22Rv1 (cell line): ENCODE measurements at regions not wholly inside any gene's neighbourhood (a gene's known extent, or its start where the extent isn't known, plus 50 kb on each side); places are given as distances from the start of the nearest gene placed in this dataset.
"Not testable (repeated sequence)": the region's sequence is repeated elsewhere in the genome, so short reads cannot be mapped to it uniquely, and the experiment has no call there.

Experiments used
- H3K27ac ChIP-seq: fragments of 450-650 bp; 2 replicates; pipeline ENCODE4 v1.5.1; 2017
- ZFX ChIP-seq: fragments of 450-650 bp; IDR thresholded peaks from 2 replicates; pipeline ENCODE4 v1.6.1; 2017; ENCODE audit warnings: antibody characterized with exemption, borderline replicate concordance
- TF ChIP-seq, protein P1 (sequence below): fragments of 450-650 bp; IDR thresholded peaks from 2 replicates; pipeline ENCODE4 v1.5.1; 2017; ENCODE audit warnings: mild to moderate bottlenecking

DNA sequence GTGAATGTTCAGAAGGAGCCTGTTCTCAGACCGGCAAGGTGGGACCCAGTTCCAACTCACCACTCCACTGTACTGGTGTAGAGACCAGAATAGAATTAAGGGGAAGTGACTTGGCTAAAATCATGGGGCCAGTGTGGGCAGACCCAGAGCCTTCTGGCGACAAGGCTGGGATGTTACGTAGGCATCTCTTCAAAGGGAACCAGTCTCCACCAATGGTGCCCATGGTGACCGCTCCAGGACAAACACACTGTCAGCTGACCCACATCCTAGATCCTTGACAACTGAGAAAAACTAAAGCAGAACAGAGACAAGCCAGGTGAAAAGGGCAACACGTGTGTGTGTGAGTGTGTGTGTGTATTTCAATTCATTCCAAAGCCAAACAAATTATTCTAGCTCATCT is 321.7 kb upstream of the FRG2C start:
- no peak overlapping the region for H3K27ac ChIP-seq
- TF ChIP-seq, protein P1, sequence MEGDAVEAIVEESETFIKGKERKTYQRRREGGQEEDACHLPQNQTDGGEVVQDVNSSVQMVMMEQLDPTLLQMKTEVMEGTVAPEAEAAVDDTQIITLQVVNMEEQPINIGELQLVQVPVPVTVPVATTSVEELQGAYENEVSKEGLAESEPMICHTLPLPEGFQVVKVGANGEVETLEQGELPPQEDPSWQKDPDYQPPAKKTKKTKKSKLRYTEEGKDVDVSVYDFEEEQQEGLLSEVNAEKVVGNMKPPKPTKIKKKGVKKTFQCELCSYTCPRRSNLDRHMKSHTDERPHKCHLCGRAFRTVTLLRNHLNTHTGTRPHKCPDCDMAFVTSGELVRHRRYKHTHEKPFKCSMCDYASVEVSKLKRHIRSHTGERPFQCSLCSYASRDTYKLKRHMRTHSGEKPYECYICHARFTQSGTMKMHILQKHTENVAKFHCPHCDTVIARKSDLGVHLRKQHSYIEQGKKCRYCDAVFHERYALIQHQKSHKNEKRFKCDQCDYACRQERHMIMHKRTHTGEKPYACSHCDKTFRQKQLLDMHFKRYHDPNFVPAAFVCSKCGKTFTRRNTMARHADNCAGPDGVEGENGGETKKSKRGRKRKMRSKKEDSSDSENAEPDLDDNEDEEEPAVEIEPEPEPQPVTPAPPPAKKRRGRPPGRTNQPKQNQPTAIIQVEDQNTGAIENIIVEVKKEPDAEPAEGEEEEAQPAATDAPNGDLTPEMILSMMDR: no peak

GRCh38 chr3:75350536-75350935 is 313.6 kb upstream of the FRG2C start:
- H3K27ac ChIP-seq: not testable (repeated sequence)

DNA sequence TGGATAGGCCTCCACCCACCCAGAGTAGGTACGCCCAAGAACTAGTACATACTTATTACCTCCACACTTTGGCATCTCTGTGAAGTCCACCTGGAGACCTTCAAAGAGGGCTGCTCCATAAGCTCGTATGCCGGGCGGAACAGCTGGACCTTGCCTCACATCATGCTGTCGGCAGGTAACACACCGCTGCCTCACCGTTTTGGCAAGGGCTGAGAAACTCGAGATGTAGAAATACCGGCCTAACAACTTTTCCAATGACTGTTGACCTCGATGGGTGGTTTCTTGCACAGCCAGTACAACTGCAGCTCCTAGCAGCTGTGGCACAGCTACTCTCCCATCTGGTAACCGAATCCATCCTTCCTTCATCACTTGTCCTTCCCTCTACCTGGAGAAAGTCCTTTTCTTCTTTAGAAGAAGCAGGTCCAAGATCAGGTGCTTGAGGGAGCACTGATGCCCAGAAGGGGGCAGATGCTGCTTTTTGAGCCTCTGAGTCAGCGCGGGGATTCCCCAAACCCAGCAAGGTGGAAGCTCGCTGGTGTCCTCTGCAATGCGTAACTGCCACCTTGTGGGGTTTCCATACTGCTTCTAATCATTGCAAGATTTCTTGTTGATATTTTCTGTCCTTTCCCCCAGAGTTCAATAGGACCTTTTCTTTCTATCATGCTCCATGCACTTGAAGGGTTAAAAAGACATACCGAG is 301.9 kb upstream of the FRG2C start:
- TF ChIP-seq, protein P1: 0 out of 2 replicates have a peak, but pooled peaks have one; percentile 13
- not testable (repeated sequence) for H3K27ac ChIP-seq

DNA sequence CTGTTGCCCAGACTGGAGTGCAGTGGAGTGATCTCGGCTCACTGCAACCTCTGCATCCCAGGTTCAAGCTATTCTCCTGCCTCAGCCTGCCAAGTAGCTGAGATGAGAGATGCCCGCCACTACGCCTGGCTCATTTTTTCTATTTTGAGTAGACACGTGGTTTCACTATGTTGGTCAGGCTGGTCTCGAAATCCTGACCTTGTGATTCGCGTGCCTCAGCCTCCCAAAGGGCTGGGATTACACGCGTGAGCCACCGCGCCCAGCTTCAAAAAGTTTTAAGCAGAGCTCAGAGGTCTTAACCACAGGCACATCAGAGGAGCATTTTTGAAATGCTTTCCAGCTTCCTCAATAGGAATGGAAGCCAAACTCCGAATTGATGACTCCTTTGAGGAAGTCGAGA is 291.2 kb upstream of the FRG2C start:
- not testable (repeated sequence) for H3K27ac ChIP-seq

DNA sequence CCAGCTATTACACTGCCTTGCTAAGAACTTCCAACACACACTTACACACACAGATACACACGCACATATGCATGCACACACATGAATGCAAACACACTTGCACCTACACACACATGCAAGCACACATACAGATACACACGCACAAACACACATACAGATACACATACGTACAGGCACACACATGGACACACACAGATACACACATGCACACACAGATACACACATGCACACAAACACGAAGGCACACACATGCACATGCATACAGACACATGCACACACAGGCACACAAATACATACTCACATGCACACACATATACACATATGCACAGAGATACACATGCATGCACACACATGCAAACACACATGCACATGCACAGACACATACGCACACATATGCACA is 284.3 kb upstream of the FRG2C start:
- H3K27ac ChIP-seq: not testable (repeated sequence)

GRCh38 chr3:75380276-75380771 is 283.8 kb upstream of the FRG2C start:
- H3K27ac ChIP-seq: no peak overlapping the region
- TF ChIP-seq, protein P1: no peak
- no peak for TF ChIP-seq ZFX

DNA sequence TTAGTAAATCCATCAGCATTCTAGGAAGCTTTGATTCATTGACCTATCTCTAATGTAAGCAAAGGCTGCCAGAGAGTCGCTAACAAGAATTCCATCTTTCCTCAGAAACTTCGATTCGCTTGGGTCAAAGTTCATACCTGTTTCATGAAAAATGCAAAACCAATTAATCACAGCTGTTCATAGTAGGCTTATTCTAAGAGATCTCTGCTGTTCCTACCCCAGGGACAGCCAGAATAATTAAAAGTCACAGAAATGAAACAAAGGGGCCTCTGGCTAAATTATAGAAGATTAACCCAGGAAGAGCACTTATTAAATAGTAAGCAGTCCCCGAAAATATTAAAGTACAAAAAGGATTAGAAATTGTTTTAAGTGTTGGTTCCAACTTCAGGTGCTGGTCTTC is 280.1 kb upstream of the FRG2C start:
- not testable (repeated sequence) for H3K27ac ChIP-seq

DNA sequence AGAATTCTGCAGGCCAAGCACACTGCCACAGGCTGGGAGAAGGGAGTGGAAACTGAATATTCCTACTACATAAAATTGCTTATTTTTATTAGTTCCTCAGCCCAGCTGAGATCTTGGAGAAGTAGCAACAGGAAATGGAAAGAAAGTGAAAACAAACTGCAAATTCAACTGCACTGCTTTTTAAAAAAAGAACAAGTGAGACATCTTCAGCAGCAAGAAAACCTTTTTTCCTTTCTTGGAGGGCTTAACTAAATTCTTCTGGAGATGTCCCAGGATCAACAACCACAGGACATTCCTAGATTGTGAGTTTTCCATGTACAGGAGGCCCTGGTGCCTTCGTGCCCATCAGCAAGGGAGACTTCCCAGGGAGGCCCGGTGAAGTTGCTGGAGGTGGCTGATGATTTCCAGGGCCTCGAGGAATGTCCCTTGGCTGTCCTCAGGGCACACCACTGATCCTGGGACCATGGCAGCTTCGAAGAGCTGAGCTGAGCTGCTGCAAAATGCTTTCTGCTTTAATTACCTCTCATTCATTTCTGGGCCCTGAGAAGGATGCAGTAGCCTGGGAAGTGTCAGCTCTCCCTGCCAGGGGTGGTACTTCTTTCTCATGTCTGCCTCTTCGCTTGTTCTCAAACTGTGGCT is 275.5 kb upstream of the FRG2C start:
- not testable (repeated sequence) for H3K27ac ChIP-seq

GRCh38 chr3:75393288-75393694 is 270.8 kb upstream of the FRG2C start:
- H3K27ac ChIP-seq: not testable (repeated sequence)

- H3K27ac ChIP-seq: not testable (repeated sequence)
Observed at GRCh38 chr3:75394102-75394501, 270.0 kb upstream of the FRG2C start.

- H3K27ac ChIP-seq: not testable (repeated sequence)
Observed at GRCh38 chr3:75394562-75395360, 269.4 kb upstream of the FRG2C start.
